SK-N-SH treated with all-trans-retinoic acid at 6 μM for 48 hours (cell line): ENCODE measurements at regions not wholly inside any gene's neighbourhood (a gene's known extent, or its start where the extent isn't known, plus 50 kb on each side); places are given as distances from the start of the nearest gene placed in this dataset.

Experiments
- CSRNP3 ChIP-seq: fragments of 250-450 bp; sonication (Bioruptor Pico); IDR thresholded peaks from 2 replicates; pipeline ENCODE4 v1.5.1; 2021; ENCODE audit warnings: mild to moderate bottlenecking, moderate library complexity
- ISL1 ChIP-seq: fragments of 250-450 bp; sonication (Bioruptor Pico); IDR thresholded peaks from 2 replicates; pipeline ENCODE4 v2.1.2; 2022; ENCODE audit warnings: mild to moderate bottlenecking, moderate library complexity
- RARB ChIP-seq: fragments of 250-450 bp; sonication (Bioruptor Pico); IDR thresholded peaks from 2 replicates; pipeline ENCODE4 v1.8.0; 2021; ENCODE audit warnings: mild to moderate bottlenecking, moderate library complexity
- TSHZ2 ChIP-seq: fragments of 250-450 bp; sonication (Bioruptor Pico); IDR thresholded peaks from 2 replicates; pipeline ENCODE4 v1.5.0; 2020; ENCODE audit warnings: mild to moderate bottlenecking, moderate library complexity
- ZC3H10 ChIP-seq: fragments of 250-450 bp; sonication (Bioruptor Pico); IDR thresholded peaks from 2 replicates; pipeline ENCODE4 v1.5.1; 2021; ENCODE audit warnings: mild to moderate bottlenecking, moderate library complexity
- ZFP30 ChIP-seq: fragments of 450-650 bp; formaldehyde crosslinking; IDR thresholded peaks from 2 replicates; pipeline ENCODE4 v1.5.0; 2022; ENCODE audit warnings: mild to moderate bottlenecking, moderate library complexity

- no peak for TF ChIP-seq ZFP30 (CRISPR knock-in tag)
- TF ChIP-seq TSHZ2 (CRISPR knock-in tag), result no peak
- no peak for TF ChIP-seq CSRNP3 (CRISPR knock-in tag)
- no peak for TF ChIP-seq ISL1 (CRISPR knock-in tag)
- TF ChIP-seq RARB, result no peak
- TF ChIP-seq ZC3H10 (CRISPR knock-in tag), result no peak
Observed at GRCh38 chr12:92085736-92086040, 60.0 kb downstream of the BTG1 start.
